Activated CD4-positive, alpha-beta T cell treated with anti-CD3 and anti-CD28 coated beads, Interleukin-2, Interleukin-6, amounts not matched to agents 100 ng/mL and 50 ng/mL, durations not matched to agents 16 hours and 8 hours (primary cell): ENCODE measurements at regions not wholly inside any gene's neighbourhood (a gene's known extent, or its start where the extent isn't known, plus 50 kb on each side); places are given as distances from the start of the nearest gene placed in this dataset.
"Not testable (repeated sequence)": the region's sequence is repeated elsewhere in the genome, so short reads cannot be mapped to it uniquely, and the experiment has no call there.

Source experiments
- DNase-seq: peaks from one replicate; pipeline ENCODE4 v3.0.0-alpha.2; 2020

- DNase-seq: no peak
Observed at GRCh38 chr5:135176991-135177390, 143.0 kb upstream of the PITX1 start.

- DNase-seq: no peak
Observed at GRCh38 chr5:135174315-135175096, 140.5 kb upstream of the PITX1 start.

GRCh38 chr5:135173662-135174290 is 139.7 kb upstream of the PITX1 start:
- no peak for DNase-seq

GRCh38 chr5:135172718-135173117 is 138.7 kb upstream of the PITX1 start:
- no peak for DNase-seq

- DNase-seq: no peak
Observed at GRCh38 chr5:135171336-135171735, 137.3 kb upstream of the PITX1 start.

GRCh38 chr5:135170500-135170899 is 136.5 kb upstream of the PITX1 start:
- no peak for DNase-seq

- no peak for DNase-seq
Observed at GRCh38 chr5:135169753-135170152, 135.7 kb upstream of the PITX1 start.

GRCh38 chr5:135167634-135168033 is 133.6 kb upstream of the PITX1 start:
- no peak for DNase-seq

- not testable (repeated sequence) for DNase-seq
Observed at GRCh38 chr5:135164873-135165614, 131.0 kb upstream of the PITX1 start.

GRCh38 chr5:135163964-135164363 is 129.9 kb upstream of the PITX1 start:
- DNase-seq: no peak

GRCh38 chr5:135163391-135163790 is 129.4 kb upstream of the PITX1 start:
- no peak for DNase-seq

- DNase-seq: no peak
Observed at GRCh38 chr5:135162661-135163265, 128.7 kb upstream of the PITX1 start.

- DNase-seq: no peak
Observed at GRCh38 chr5:135161221-135161620, 127.2 kb upstream of the PITX1 start.

GRCh38 chr5:135160036-135160675 is 126.1 kb upstream of the PITX1 start:
- DNase-seq: no peak

GRCh38 chr5:135159626-135160025 is 125.6 kb upstream of the PITX1 start:
- no peak for DNase-seq

GRCh38 chr5:135158982-135159381 is 125.0 kb upstream of the PITX1 start:
- DNase-seq: no peak

GRCh38 chr5:135158314-135158697 is 124.3 kb upstream of the PITX1 start:
- no peak for DNase-seq

GRCh38 chr5:135157421-135158313 is 123.6 kb upstream of the PITX1 start:
- no peak for DNase-seq

- DNase-seq: no peak
Observed at GRCh38 chr5:135156715-135157404, 122.8 kb upstream of the PITX1 start.

- no peak for DNase-seq
Observed at GRCh38 chr5:135156337-135156714, 122.3 kb upstream of the PITX1 start.

- DNase-seq: no peak
Observed at GRCh38 chr5:135155616-135156214, 121.7 kb upstream of the PITX1 start.
